ENCODE measurements at regions not wholly inside any gene's neighbourhood (a gene's known extent, or its start where the extent isn't known, plus 50 kb on each side); places are given as distances from the start of the nearest gene placed in this dataset.

DNA sequence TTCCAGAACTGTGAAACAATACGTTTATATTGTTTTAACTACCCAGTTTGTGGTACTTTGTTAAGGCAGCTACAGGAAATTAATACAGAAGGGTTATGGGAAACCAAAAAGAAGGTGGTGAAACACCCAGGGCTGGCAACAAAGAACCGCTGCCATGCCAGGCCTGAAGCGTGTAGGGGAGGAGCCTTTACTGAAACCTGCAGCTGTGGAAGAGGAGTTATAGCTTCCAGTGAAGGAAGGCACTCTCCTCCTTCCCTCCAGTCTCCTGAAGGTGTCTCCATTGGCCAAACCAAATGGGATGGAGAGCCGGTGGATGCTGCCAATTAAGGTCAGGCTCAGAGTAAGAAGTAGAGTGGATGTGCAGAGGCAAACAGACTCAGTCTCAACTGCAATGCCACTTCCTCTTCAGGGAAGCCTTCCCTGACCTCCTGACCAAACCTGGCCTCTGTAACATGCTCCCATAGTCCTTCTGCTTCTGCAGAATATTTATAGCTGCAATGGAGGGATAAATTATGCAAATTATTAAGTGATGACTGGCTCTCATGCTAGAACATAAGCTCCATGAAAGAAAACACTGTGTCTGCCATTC is 168.3 kb downstream of the DAD1 start:
- TF ChIP-seq, protein P1, sequence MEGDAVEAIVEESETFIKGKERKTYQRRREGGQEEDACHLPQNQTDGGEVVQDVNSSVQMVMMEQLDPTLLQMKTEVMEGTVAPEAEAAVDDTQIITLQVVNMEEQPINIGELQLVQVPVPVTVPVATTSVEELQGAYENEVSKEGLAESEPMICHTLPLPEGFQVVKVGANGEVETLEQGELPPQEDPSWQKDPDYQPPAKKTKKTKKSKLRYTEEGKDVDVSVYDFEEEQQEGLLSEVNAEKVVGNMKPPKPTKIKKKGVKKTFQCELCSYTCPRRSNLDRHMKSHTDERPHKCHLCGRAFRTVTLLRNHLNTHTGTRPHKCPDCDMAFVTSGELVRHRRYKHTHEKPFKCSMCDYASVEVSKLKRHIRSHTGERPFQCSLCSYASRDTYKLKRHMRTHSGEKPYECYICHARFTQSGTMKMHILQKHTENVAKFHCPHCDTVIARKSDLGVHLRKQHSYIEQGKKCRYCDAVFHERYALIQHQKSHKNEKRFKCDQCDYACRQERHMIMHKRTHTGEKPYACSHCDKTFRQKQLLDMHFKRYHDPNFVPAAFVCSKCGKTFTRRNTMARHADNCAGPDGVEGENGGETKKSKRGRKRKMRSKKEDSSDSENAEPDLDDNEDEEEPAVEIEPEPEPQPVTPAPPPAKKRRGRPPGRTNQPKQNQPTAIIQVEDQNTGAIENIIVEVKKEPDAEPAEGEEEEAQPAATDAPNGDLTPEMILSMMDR (IDR thresholded peaks at IDR 0.05), result no peak
- Histone ChIP-seq H3K4me3 (no peak overlapping the region), H3K27ac (no peak overlapping the region)
- no peak for DNase-seq (ENCODE audit: low spot score)

- no peak for DNase-seq (ENCODE audit: low spot score)
- TF ChIP-seq, protein P1 (IDR thresholded peaks at IDR 0.05), result no peak
- H3K27ac ChIP-seq, result no peak overlapping the region
- no peak overlapping the region for H3K4me3 ChIP-seq
Measured at GRCh38 chr14:22419620-22420019, 169.4 kb downstream of the DAD1 start.

DNA sequence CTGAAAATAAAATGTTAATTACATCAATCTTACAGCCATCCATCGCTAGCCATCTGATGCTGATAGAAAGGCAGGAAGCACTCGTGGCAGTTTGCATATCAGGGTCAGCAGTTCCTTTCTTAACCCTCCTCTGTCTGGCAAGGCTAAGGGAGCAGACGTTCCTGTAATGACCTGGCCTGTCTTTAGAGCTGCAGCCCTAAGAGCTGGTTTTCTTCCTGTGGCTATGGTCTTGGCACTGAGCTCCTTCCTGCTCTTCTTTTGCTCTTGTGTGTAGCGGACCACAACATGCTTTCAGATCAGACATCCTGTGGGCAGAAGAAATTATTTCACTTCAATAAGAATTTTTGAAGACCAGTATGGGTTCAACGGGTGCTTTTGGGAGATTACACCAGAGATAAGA is 170.4 kb downstream of the DAD1 start:
- no peak overlapping the region for H3K27ac ChIP-seq
- DNase-seq (ENCODE audit: low spot score), result no peak

DNA sequence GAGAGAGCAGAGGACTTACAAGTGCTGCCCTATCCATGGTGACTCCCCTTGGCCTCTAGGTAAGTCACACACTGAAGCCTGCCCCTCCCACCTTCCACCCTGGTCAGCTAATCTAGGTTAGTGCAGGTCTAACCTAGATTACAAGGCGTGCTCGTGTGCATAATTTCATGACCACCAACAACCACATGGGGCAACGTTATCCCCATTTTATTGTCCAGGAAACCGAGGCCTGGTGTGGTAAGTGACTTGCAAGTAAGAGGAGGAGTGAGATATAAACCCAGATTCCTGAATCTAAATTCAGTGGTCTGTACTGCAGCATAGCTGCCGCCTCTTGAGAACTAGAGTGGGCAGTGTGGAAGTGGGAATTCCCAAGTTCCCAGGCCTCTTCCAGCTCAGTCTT is 171.1 kb downstream of the DAD1 start:
- Histone ChIP-seq H3K27ac (no peak overlapping the region), H3K4me3 (no peak overlapping the region)
- TF ChIP-seq, protein P1 (IDR thresholded peaks at IDR 0.05), result no peak
- no peak for DNase-seq (ENCODE audit: low spot score)

More for the DNA sequence above, 170.4 kb downstream of the DAD1 start:
- no peak overlapping the region for H3K4me3 ChIP-seq
- TF ChIP-seq, protein P1 (IDR thresholded peaks at IDR 0.05), result no peak

GRCh38 chr14:22416193-22416592 is 172.8 kb downstream of the DAD1 start:
- Histone ChIP-seq H3K27ac (no peak overlapping the region), H3K4me3 (no peak overlapping the region)
- TF ChIP-seq, protein P1 (IDR thresholded peaks at IDR 0.05), result no peak
- no peak for DNase-seq (ENCODE audit: low spot score)

- DNase-seq (ENCODE audit: low spot score), result no peak
- no peak overlapping the region for H3K4me3 ChIP-seq
- TF ChIP-seq, protein P1 (IDR thresholded peaks at IDR 0.05), result no peak
- H3K27ac ChIP-seq, result no peak overlapping the region
Measured at GRCh38 chr14:22415605-22415959, 173.4 kb downstream of the DAD1 start.

GRCh38 chr14:22414876-22415604 is 174.0 kb downstream of the DAD1 start:
- H3K4me3 ChIP-seq, result no peak overlapping the region
- no peak overlapping the region for H3K27ac ChIP-seq
- DNase-seq (ENCODE audit: low spot score), result no peak
- TF ChIP-seq, protein P1 (IDR thresholded peaks at IDR 0.05), result no peak
